Neural crest cell (in vitro differentiated cells): ENCODE measurements at regions not wholly inside any gene's neighbourhood (a gene's known extent, or its start where the extent isn't known, plus 50 kb on each side); places are given as distances from the start of the nearest gene placed in this dataset.

Experiments
- DNase-seq: peaks from one replicate; pipeline ENCODE4 v3.0.0; 2021; ENCODE audit warnings: low read depth, mixed read lengths, low spot score
- H3K27ac Mint-ChIP-seq: one replicate; pipeline ENCODE4 v1.8.0; 2021; ENCODE audit warnings: mild to moderate bottlenecking, mixed read lengths; ENCODE audit not compliant: unreplicated experiment
- H3K27me3 Mint-ChIP-seq: 2 replicates; pipeline ENCODE4 v1.8.0; 2021; ENCODE audit warnings: low read depth, mild to moderate bottlenecking, mixed read lengths
- H3K36me3 Mint-ChIP-seq: 2 replicates; pipeline ENCODE4 v1.8.0; 2021; ENCODE audit warnings: low read depth, mild to moderate bottlenecking, mixed read lengths
- H3K4me1 Mint-ChIP-seq: 2 replicates; pipeline ENCODE4 v1.8.0; 2021; ENCODE audit warnings: mixed read lengths
- H3K4me3 Mint-ChIP-seq: one replicate; pipeline ENCODE4 v1.8.0; 2021; ENCODE audit warnings: mild to moderate bottlenecking, mixed read lengths
- H3K9me3 Mint-ChIP-seq: 2 replicates; pipeline ENCODE4 v1.8.0; 2021; ENCODE audit warnings: mixed read lengths
- TF ChIP-seq, protein P1 (sequence below): fragments of 200-600 bp; sonication (generic); conservative IDR thresholded peaks from 2 replicates; pipeline ENCODE4 v1.5.0; 2021; ENCODE audit warnings: antibody characterized with exemption, mild to moderate bottlenecking

DNA sequence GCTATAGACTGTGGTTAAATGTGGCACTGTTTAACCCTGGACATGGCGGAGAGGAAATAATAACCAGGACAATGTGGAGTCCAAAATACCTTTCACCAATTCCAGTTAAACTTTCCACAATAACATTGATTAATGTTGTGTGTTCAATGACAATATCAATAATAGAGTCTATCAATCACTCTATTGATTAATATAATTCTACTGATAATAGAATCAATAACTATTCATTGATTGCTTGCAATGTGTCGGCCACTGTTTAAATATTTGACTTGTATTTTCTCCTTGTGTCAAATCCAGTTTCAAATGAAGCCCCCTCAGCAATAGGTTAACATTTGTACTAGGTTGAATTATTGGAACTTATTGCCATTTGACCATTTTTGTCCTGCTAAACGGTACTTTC is 187.0 kb downstream of the PTPN20 start:
- H3K4me1 Mint-ChIP-seq = no peaks in the 10 kb centered on the region
- no peak for DNase-seq
- H3K9me3 Mint-ChIP-seq = peaks cover 5% of the 10 kb centered on the region
- no peaks in the 10 kb centered on the region for H3K27me3 Mint-ChIP-seq
- TF ChIP-seq, protein P1, sequence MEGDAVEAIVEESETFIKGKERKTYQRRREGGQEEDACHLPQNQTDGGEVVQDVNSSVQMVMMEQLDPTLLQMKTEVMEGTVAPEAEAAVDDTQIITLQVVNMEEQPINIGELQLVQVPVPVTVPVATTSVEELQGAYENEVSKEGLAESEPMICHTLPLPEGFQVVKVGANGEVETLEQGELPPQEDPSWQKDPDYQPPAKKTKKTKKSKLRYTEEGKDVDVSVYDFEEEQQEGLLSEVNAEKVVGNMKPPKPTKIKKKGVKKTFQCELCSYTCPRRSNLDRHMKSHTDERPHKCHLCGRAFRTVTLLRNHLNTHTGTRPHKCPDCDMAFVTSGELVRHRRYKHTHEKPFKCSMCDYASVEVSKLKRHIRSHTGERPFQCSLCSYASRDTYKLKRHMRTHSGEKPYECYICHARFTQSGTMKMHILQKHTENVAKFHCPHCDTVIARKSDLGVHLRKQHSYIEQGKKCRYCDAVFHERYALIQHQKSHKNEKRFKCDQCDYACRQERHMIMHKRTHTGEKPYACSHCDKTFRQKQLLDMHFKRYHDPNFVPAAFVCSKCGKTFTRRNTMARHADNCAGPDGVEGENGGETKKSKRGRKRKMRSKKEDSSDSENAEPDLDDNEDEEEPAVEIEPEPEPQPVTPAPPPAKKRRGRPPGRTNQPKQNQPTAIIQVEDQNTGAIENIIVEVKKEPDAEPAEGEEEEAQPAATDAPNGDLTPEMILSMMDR = no peak
- H3K27ac Mint-ChIP-seq = no peak overlapping the region
- no peaks in the 10 kb centered on the region for H3K36me3 Mint-ChIP-seq
- H3K4me3 Mint-ChIP-seq = no peak overlapping the region

DNA sequence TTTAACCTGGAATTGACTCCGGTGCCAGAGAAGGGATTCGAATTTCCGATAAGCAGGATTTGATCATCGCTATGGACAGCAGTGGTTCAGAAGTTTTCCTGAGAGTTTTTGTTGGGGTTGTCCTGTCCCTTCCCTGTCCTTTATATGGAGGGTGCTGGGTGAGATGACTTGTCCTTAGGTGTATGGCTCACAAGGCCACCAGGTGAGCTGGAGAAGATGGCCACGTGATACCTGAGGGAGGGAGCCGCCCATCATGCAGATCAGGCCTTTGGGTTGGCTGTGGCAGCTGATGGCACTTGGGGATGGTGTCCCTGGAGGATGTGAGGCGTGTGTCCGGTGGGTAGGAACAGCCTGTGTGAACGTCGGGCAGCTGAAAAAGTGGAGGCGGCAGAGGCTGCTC is 187.7 kb downstream of the PTPN20 start:
- H3K36me3 Mint-ChIP-seq = no peaks in the 10 kb centered on the region
- no peak for DNase-seq
- peaks cover 5% of the 10 kb centered on the region for H3K9me3 Mint-ChIP-seq
- no peaks in the 10 kb centered on the region for H3K27me3 Mint-ChIP-seq
- no peak overlapping the region for H3K4me3 Mint-ChIP-seq
- TF ChIP-seq, protein P1 = no peak
- H3K27ac Mint-ChIP-seq = no peak overlapping the region
- H3K4me1 Mint-ChIP-seq = no peaks in the 10 kb centered on the region

GRCh38 chr10:47099474-47099873 is 188.2 kb downstream of the PTPN20 start:
- DNase-seq = no peak
- H3K4me3 Mint-ChIP-seq = no peak overlapping the region
- H3K36me3 Mint-ChIP-seq = no peaks in the 10 kb centered on the region
- TF ChIP-seq, protein P1 = no peak
- H3K4me1 Mint-ChIP-seq = no peaks in the 10 kb centered on the region
- H3K27ac Mint-ChIP-seq = no peak overlapping the region
- H3K9me3 Mint-ChIP-seq = peaks cover 1% of the 10 kb centered on the region
- no peaks in the 10 kb centered on the region for H3K27me3 Mint-ChIP-seq

DNA sequence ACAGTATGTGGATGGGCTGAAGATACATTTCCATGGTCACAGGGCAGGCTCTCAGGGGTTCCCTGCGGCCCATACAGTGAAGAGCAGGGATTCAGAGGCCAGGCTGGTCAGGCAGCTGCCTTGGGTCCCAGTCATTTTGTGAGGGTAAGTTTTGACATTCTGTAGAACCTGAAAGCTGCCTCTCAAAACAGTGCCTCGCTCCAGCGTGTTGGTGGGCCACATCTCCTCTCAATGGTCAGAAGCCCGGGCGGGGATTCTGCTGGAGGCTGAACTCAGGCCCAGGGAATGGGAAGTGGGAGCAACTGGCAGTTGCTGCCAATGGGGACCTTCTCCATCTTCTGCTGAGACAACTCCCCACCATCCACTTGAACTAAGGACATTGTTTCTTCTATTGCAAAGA is 190.0 kb downstream of the PTPN20 start:
- H3K27ac Mint-ChIP-seq = no peak overlapping the region
- no peaks in the 10 kb centered on the region for H3K27me3 Mint-ChIP-seq
- no peak overlapping the region for H3K4me3 Mint-ChIP-seq
- TF ChIP-seq, protein P1 = no peak
- H3K4me1 Mint-ChIP-seq = peaks cover 1% of the 10 kb centered on the region
- H3K36me3 Mint-ChIP-seq = no peaks in the 10 kb centered on the region
- no peak for DNase-seq
- H3K9me3 Mint-ChIP-seq = no peaks in the 10 kb centered on the region

DNA sequence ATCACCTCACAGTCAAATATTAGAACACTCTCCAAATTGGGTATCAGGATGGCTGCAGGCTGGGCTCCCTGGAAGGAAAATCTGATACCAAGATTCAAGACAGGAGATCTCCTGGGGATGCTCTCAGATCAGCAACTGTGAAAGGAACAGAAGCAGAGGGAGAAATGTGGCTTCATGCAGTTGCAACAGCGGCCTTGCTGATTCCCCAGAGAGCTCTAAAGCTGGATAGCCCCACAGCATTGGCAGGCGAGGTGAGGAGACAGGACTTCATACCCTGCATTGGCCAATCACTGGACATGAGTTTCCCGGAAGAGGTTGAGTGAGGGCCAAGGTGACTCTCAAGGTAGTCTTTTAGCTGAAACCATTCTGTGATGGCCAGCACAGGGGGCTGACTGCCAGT is 190.6 kb downstream of the PTPN20 start:
- Mint-ChIP-seq H3K36me3 (no peaks in the 10 kb centered on the region), H3K9me3 (no peaks in the 10 kb centered on the region), H3K27ac (no peak overlapping the region), H3K4me1 (peaks cover 4% of the 10 kb centered on the region), H3K27me3 (no peaks in the 10 kb centered on the region), H3K4me3 (no peak overlapping the region)
- no peak for DNase-seq
- TF ChIP-seq, protein P1 = no peak

DNA sequence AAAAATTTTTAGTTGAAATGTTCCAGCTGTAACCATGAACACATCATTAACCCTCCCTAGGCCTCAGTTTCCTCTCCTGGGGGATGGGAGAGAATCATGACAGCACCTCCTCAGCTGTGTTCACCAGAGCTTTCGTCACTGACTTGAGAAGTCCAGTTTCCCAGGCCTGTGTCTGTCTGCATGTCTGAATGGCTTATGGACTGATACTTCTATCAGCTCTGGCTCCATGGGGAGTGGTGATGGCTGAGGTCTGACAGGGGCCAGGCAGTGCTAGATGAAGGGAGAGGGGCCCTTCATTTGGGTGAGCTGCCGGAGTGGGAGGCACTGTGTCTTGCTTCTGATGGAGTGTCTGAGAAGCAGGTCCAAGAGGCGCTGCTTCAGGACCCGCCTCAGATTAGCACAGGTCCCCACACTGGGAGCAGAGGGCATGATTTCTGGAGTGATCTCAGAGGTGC is 192.9 kb downstream of the PTPN20 start:
- H3K36me3 Mint-ChIP-seq = no peaks in the 10 kb centered on the region
- H3K27ac Mint-ChIP-seq = no peak overlapping the region
- H3K27me3 Mint-ChIP-seq = no peaks in the 10 kb centered on the region
- DNase-seq = no peak
- peaks cover 4% of the 10 kb centered on the region for H3K4me1 Mint-ChIP-seq
- H3K4me3 Mint-ChIP-seq = no peak overlapping the region
- TF ChIP-seq, protein P1 = no peak
- H3K9me3 Mint-ChIP-seq = no peaks in the 10 kb centered on the region
